ENCODE measurements at regions not wholly inside any gene's neighbourhood (a gene's known extent, or its start where the extent isn't known, plus 50 kb on each side); places are given as distances from the start of the nearest gene placed in this dataset.

DNA sequence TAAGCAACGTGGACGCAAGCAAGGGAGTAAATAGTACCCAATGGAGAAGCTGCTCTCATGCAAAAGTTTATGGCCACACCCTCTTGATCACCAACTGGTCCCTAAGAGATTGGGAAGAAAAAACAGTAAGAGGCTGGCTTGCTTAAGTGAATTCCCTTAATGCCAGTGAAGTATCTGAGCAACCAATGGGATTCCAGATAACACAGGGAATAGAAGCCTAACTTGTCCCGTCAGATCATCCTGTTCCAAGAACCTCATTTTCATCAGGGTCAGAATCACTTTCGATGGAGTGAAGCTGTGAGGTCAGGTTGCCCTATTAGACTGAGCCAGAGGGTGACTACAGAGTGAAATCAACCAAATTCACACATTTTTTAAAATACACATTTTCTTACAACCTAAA is 104.3 kb downstream of the CD47 start:
- TF ChIP-seq, protein P1, sequence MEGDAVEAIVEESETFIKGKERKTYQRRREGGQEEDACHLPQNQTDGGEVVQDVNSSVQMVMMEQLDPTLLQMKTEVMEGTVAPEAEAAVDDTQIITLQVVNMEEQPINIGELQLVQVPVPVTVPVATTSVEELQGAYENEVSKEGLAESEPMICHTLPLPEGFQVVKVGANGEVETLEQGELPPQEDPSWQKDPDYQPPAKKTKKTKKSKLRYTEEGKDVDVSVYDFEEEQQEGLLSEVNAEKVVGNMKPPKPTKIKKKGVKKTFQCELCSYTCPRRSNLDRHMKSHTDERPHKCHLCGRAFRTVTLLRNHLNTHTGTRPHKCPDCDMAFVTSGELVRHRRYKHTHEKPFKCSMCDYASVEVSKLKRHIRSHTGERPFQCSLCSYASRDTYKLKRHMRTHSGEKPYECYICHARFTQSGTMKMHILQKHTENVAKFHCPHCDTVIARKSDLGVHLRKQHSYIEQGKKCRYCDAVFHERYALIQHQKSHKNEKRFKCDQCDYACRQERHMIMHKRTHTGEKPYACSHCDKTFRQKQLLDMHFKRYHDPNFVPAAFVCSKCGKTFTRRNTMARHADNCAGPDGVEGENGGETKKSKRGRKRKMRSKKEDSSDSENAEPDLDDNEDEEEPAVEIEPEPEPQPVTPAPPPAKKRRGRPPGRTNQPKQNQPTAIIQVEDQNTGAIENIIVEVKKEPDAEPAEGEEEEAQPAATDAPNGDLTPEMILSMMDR (IDR thresholded peaks at IDR 0.05) = no peak
- TF ChIP-seq EP300 (IDR thresholded peaks at IDR 0.05; ENCODE audit: low read depth) = no peak
- TF ChIP-seq POLR2A (IDR thresholded peaks at IDR 0.05) = no peak
- no peak for TF ChIP-seq POLR2AphosphoS5 (IDR thresholded peaks at IDR 0.05)

Measured in transverse colon (tissue), 4 donors.